K562 (cell line): ENCODE measurements at regions not wholly inside any gene's neighbourhood (a gene's known extent, or its start where the extent isn't known, plus 50 kb on each side); places are given as distances from the start of the nearest gene placed in this dataset.

ENCODE experiments used
- CAMTA2 ChIP-seq: fragments of 250-450 bp; sonication (Bioruptor Pico); conservative IDR thresholded peaks from 2 replicates; pipeline ENCODE4 v1.5.1; 2022
- CBFA2T2 ChIP-seq: fragments of 450-650 bp; conservative IDR thresholded peaks from 2 replicates; pipeline ENCODE4 v1.6.1; 2017; ENCODE audit warnings: mild to moderate bottlenecking
- CHD2 ChIP-seq: IDR thresholded peaks from 2 replicates; pipeline ENCODE4 v1.6.1; 2011; ENCODE audit warnings: low read depth, low read length
- CTBP1 ChIP-seq: fragments of 450-650 bp; IDR thresholded peaks from 2 replicates; pipeline ENCODE4 v1.6.1; 2016; ENCODE audit warnings: borderline replicate concordance
- HDGF ChIP-seq: fragments of 450-650 bp; IDR thresholded peaks from 2 replicates; pipeline ENCODE4 v1.6.1; 2016
- LARP7 ChIP-seq: fragments of 450-650 bp; IDR thresholded peaks from 2 replicates; pipeline ENCODE4 v1.6.1; 2016
- MAFG ChIP-seq: fragments of 450-650 bp; conservative IDR thresholded peaks from 2 replicates; pipeline ENCODE4 v1.6.1; 2016; ENCODE audit warnings: missing genetic modification characterization, missing compliant biosample characterization
- ZHX1 ChIP-seq: fragments of 150-350 bp; conservative IDR thresholded peaks from 2 replicates; pipeline ENCODE4 v1.6.1; 2014; ENCODE audit warnings: low read length
- ZNF316 ChIP-seq: fragments of 450-650 bp; IDR thresholded peaks from 2 replicates; pipeline ENCODE4 v1.6.1; 2016
- ZNF398 ChIP-seq: fragments of 250-450 bp; sonication (Bioruptor Pico); IDR thresholded peaks from 2 replicates; pipeline ENCODE4 v1.8.0; 2021; ENCODE audit warnings: moderate library complexity, mild to moderate bottlenecking, inconsistent platforms
- ZNF511 ChIP-seq: sonication (generic); formaldehyde crosslinking; IDR thresholded peaks from 2 replicates; pipeline ENCODE4 v1.8.0; 2022; ENCODE audit warnings: mild to moderate bottlenecking, missing genetic modification reagents

GRCh38 chr3:26847680-26848079, 225.1 kb downstream of the LRRC3B start (continued):
- TF ChIP-seq ZNF511 (CRISPR knock-in tag) (no peak), MAFG (tag) (peak; percentile 72), CBFA2T2 (no peak), ZNF398 (CRISPR knock-in tag) (no peak), ZNF316 (peak; percentile 82), CTBP1 (no peak), CHD2 (no peak), HDGF (no peak), LARP7 (no peak), ZHX1 (no peak), CAMTA2 (CRISPR knock-in tag) (no peak)
